Gastrocnemius medialis (tissue), 4 donors: ENCODE measurements at regions not wholly inside any gene's neighbourhood (a gene's known extent, or its start where the extent isn't known, plus 50 kb on each side); places are given as distances from the start of the nearest gene placed in this dataset.

Experiments used
- CTCF ChIP-seq, 5 experiments: fragments of 450-650 bp in 3 of 5; fragments of 200-600 bp in 2 of 5; sonication (generic) in 2 of 5; IDR thresholded peaks in 4 of 5; conservative IDR thresholded peaks in 1 of 5; 1 replicate in 4 of 5; 2 replicates in 1 of 5; pipeline ENCODE4 v1.5.1; 2016 to 2019; ENCODE audit warnings: antibody characterized with exemption in 5 of 5, mild to moderate bottlenecking in 3 of 5, moderate library complexity in 3 of 5
- POLR2A ChIP-seq, 2 donors: fragments of 450-650 bp; IDR thresholded peaks; one replicate each; pipeline ENCODE4 v1.6.1; 2017; ENCODE audit warnings: antibody characterized with exemption in 2 of 2, mild to moderate bottlenecking in 2 of 2, moderate library complexity in 2 of 2

GRCh38 chr6:156113631-156114030 is 658.0 kb upstream of the NOX3 start:
- no peak for TF ChIP-seq CTCF (IDR thresholded peaks at IDR 0.05 in 4 of 5, conservative IDR thresholded peaks at IDR 0.05 in 1 of 5)
- TF ChIP-seq POLR2A (IDR thresholded peaks at IDR 0.05): no peak
